Skeletal muscle satellite cell (primary cell): ENCODE measurements at regions not wholly inside any gene's neighbourhood (a gene's known extent, or its start where the extent isn't known, plus 50 kb on each side); places are given as distances from the start of the nearest gene placed in this dataset.

Experiments
- H3K27me3 ChIP-seq: 2 replicates; pipeline ENCODE4 v1.7.0; 2013; ENCODE audit warnings: low read length; ENCODE audit not compliant: control insufficient read depth, insufficient read depth
- H3K36me3 ChIP-seq: 2 replicates; pipeline ENCODE4 v1.7.0; 2013; ENCODE audit warnings: mild to moderate bottlenecking, control low read depth, low read length; ENCODE audit not compliant: insufficient read depth
- H3K4me1 ChIP-seq: 2 replicates; pipeline ENCODE4 v1.7.0; 2013; ENCODE audit warnings: low read length; ENCODE audit not compliant: control insufficient read depth, insufficient read depth
- H3K4me2 ChIP-seq: 2 replicates; pipeline ENCODE4 v1.7.0; 2013; ENCODE audit warnings: mild to moderate bottlenecking, low read length
- H3K4me3 ChIP-seq: 2 replicates; pipeline ENCODE4 v1.7.0; 2013; ENCODE audit warnings: low read length
- H3K9ac ChIP-seq: 2 replicates; pipeline ENCODE4 v1.7.0; 2013; ENCODE audit warnings: mild to moderate bottlenecking, low read depth, low read length, moderate library complexity
- H3K9me3 ChIP-seq: replicated peaks from 2 replicates; pipeline ENCODE4 v1.7.0; 2013; ENCODE audit warnings: mild to moderate bottlenecking, control low read depth, low read length

- Histone ChIP-seq H3K4me2 (no peak overlapping the region), H3K4me1 (no peaks in the 10 kb centered on the region), H3K4me3 (no peak overlapping the region), H3K9me3 (no peaks in the 10 kb centered on the region), H3K36me3 (no peaks in the 10 kb centered on the region), H3K9ac (no peak overlapping the region), H3K27me3 (no peaks in the 10 kb centered on the region)
Measured at GRCh38 chr2:12236136-12236844, 480.4 kb upstream of the TRIB2 start.

GRCh38 chr2:12240206-12240605, 476.5 kb upstream of the TRIB2 start:
- H3K9me3 ChIP-seq: no peaks in the 10 kb centered on the region

DNA sequence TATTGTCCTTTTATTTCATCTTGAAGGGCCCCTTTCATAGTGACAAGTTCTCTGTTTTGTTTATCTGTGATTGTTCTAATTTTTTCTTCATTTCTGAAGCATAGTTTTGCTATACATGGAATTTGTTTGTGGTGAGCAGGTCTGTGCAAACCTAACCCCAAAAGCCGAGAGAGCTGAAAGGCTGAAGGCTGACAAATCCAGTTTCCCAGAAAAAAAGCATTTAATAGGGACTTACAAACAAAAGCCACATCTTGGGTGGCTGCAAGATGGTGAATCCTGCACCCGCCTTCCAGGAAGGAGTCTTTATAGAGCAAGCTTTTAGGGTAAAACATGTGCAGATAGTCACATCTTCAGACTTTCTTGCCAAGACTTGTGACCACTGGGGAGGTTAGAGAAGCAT, 473.4 kb upstream of the TRIB2 start:
- Histone ChIP-seq H3K4me1 (peaks cover 3% of the 10 kb centered on the region), H3K27me3 (no peaks in the 10 kb centered on the region), H3K4me3 (no peak overlapping the region), H3K9me3 (no peaks in the 10 kb centered on the region), H3K9ac (no peak overlapping the region), H3K4me2 (no peak overlapping the region), H3K36me3 (no peaks in the 10 kb centered on the region)

More at GRCh38 chr2:12240206-12240605, 476.5 kb upstream of the TRIB2 start:
- Histone ChIP-seq H3K4me3 (no peak overlapping the region), H3K9ac (no peak overlapping the region), H3K4me1 (peaks cover 3% of the 10 kb centered on the region), H3K27me3 (no peaks in the 10 kb centered on the region), H3K4me2 (no peak overlapping the region), H3K36me3 (no peaks in the 10 kb centered on the region)

DNA sequence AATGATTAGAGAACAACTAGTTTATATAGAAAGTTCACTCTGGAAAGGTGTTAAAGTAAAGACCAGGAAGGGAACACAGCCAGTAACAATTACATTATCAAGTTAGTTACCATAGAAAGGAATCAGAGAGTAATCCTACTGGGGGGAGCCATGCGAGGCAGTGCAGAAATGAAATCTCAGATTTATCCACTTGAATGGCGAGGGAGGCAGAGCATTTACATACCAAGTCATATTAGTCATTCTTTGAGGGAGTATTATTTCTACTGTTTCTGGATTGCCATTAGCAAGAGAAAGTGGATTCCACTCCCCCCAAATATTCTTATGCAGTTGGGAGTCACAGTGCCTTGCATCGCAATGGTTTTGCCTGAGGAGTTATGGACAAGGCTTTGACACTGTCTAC, 472.7 kb upstream of the TRIB2 start:
- Histone ChIP-seq H3K36me3 (no peaks in the 10 kb centered on the region), H3K27me3 (no peaks in the 10 kb centered on the region), H3K9ac (no peak overlapping the region), H3K4me3 (no peak overlapping the region), H3K4me2 (no peak overlapping the region), H3K4me1 (peaks cover 3% of the 10 kb centered on the region), H3K9me3 (no peaks in the 10 kb centered on the region)

DNA sequence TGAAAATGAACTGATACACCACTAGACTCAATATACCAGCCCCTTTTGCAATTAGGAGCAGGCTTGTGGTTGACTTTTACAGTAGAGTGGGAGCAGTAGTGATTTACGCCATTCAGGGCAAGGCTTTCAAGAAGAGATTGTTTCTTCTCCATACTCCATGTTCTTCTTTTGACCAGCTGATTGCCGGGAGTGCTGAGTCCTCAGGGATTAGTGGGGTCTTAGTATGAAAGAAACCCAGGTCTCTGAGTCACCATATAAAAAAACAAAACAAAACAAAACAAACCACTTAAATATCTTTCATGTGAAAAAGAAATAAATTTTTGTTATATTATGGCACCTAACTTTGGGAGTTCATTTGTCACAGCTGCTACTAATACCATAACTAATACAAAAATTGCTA, 465.6 kb upstream of the TRIB2 start:
- H3K4me2 ChIP-seq: no peak overlapping the region
- H3K9me3 ChIP-seq: no peaks in the 10 kb centered on the region
- H3K36me3 ChIP-seq: no peaks in the 10 kb centered on the region
- H3K4me1 ChIP-seq: peaks cover 8% of the 10 kb centered on the region
- no peak overlapping the region for H3K4me3 ChIP-seq
- H3K27me3 ChIP-seq: no peaks in the 10 kb centered on the region
- H3K9ac ChIP-seq: no peak overlapping the region

- Histone ChIP-seq H3K4me3 (no peak overlapping the region), H3K9me3 (no peaks in the 10 kb centered on the region), H3K36me3 (no peaks in the 10 kb centered on the region), H3K4me2 (no peak overlapping the region), H3K27me3 (no peaks in the 10 kb centered on the region), H3K9ac (no peak overlapping the region), H3K4me1 (peaks cover 8% of the 10 kb centered on the region)
Measured at GRCh38 chr2:12251749-12252148, 465.0 kb upstream of the TRIB2 start.

- Histone ChIP-seq H3K4me2 (no peak overlapping the region), H3K4me1 (peaks cover 8% of the 10 kb centered on the region), H3K27me3 (no peaks in the 10 kb centered on the region), H3K4me3 (no peak overlapping the region), H3K9ac (no peak overlapping the region), H3K36me3 (no peaks in the 10 kb centered on the region), H3K9me3 (no peaks in the 10 kb centered on the region)
Measured at GRCh38 chr2:12253167-12253778, 463.5 kb upstream of the TRIB2 start.

GRCh38 chr2:12254280-12254860, 462.4 kb upstream of the TRIB2 start:
- Histone ChIP-seq H3K9me3 (no peaks in the 10 kb centered on the region), H3K4me2 (no peak overlapping the region), H3K4me3 (no peak overlapping the region), H3K4me1 (peaks cover 8% of the 10 kb centered on the region), H3K27me3 (no peaks in the 10 kb centered on the region), H3K9ac (no peak overlapping the region), H3K36me3 (no peaks in the 10 kb centered on the region)

DNA sequence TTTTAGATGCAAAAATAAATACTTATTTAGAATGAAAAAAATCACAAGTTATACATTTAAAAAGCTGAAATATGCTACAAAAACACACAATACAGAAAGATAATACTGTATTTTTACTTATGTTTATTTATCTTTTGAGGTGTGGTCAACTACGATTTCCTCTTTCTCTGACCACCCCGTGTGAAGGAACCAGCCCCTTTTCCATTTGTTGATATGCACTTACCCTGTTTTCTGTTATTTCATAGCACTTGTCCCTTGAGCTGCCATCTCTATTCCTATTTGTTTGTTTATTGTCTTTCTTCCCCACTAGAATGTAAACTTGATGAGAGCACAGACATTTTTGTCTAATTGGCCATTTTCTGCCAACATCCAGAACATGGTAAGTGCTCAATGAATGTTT, 460.5 kb upstream of the TRIB2 start:
- Histone ChIP-seq H3K27me3 (no peaks in the 10 kb centered on the region), H3K4me1 (peaks cover 4% of the 10 kb centered on the region), H3K9me3 (no peaks in the 10 kb centered on the region), H3K4me3 (no peak overlapping the region), H3K4me2 (no peak overlapping the region), H3K36me3 (no peaks in the 10 kb centered on the region), H3K9ac (no peak overlapping the region)

- Histone ChIP-seq H3K4me1 (no peaks in the 10 kb centered on the region), H3K4me2 (no peak overlapping the region), H3K36me3 (no peaks in the 10 kb centered on the region), H3K27me3 (no peaks in the 10 kb centered on the region), H3K9me3 (no peaks in the 10 kb centered on the region), H3K4me3 (no peak overlapping the region), H3K9ac (no peak overlapping the region)
Measured at GRCh38 chr2:12257476-12257875, 459.3 kb upstream of the TRIB2 start.

GRCh38 chr2:12259493-12259892, 457.2 kb upstream of the TRIB2 start:
- no peak overlapping the region for H3K4me3 ChIP-seq
- no peak overlapping the region for H3K4me2 ChIP-seq
- H3K4me1 ChIP-seq: no peaks in the 10 kb centered on the region
- H3K27me3 ChIP-seq: no peaks in the 10 kb centered on the region
- no peaks in the 10 kb centered on the region for H3K36me3 ChIP-seq
- H3K9me3 ChIP-seq: no peaks in the 10 kb centered on the region
- H3K9ac ChIP-seq: no peak overlapping the region
